ENCODE measurements at regions not wholly inside any gene's neighbourhood (a gene's known extent, or its start where the extent isn't known, plus 50 kb on each side); places are given as distances from the start of the nearest gene placed in this dataset.

- H3K27ac ChIP-seq (ENCODE audit: insufficient read depth, low read length): no peak overlapping the region
These were observed 231.0 kb upstream of the SMIM30 start for GRCh38 chr7:113349339-113349738.

More at GRCh38 chr7:113349339-113349738, 231.0 kb upstream of the SMIM30 start:
- H3K56ac ChIP-seq (ENCODE audit: extremely low read depth, insufficient read depth, low read length): no peak overlapping the region
- no peak overlapping the region for H2AK9ac ChIP-seq (replicated peaks; ENCODE audit: low read depth, low read length, poor library complexity)
- no peaks in the 10 kb centered on the region for H3K4me1 ChIP-seq (ENCODE audit: control insufficient read depth, insufficient read depth, low read length)
- H3K4ac ChIP-seq (ENCODE audit: low read depth, low read length): no peak overlapping the region
- no peaks in the 10 kb centered on the region for H4K20me1 ChIP-seq (ENCODE audit: insufficient read depth, low read length)
- dilution Hi-C loops (cut with HindIII; ENCODE audit: low sequenced_read_pairs, unreplicated experiment) (no loop called here), intact Hi-C loops (cut with micrococcal nuclease) (no loop called here), in situ Hi-C loops (cut with MboI; ENCODE audit: low sequenced_read_pairs) (no loop called here)
- H2BK20ac ChIP-seq (ENCODE audit: low read depth, low read length): no peak overlapping the region
- no peaks in the 10 kb centered on the region for H3K9me3 ChIP-seq (ENCODE audit: control insufficient read depth, insufficient read depth, low read length)
- H2BK15ac ChIP-seq (ENCODE audit: low read depth, low read length): no peak overlapping the region
- ChIA-PET CTCF (no interaction called here), POLR2A (ENCODE audit: unreplicated experiment) (no interaction called here)
- no peaks in the 10 kb centered on the region for H3K79me1 ChIP-seq (ENCODE audit: low read depth in 1 of 2, low read length in 2 of 2)
- no peak overlapping the region for H2BK120ac ChIP-seq (ENCODE audit: low read depth, low read length)
- no TSS peak for BruUV-seq (replicated peaks)
- ATAC-seq (ENCODE audit: low read depth): no peak
- H3K23ac ChIP-seq (ENCODE audit: low read depth, low read length): no peak overlapping the region
- no peak overlapping the region for H3K4me3 ChIP-seq (ENCODE audit: insufficient read depth, low read depth, low read length)
- H3K9me1 ChIP-seq (ENCODE audit: insufficient read depth, low read length): no peaks in the 10 kb centered on the region
- H4K91ac ChIP-seq (ENCODE audit: insufficient read depth, low read depth, low read length): no peak overlapping the region
- no peak overlapping the region for H2AFZ ChIP-seq (replicated peaks; ENCODE audit: low read length, poor library complexity)
- H4K5ac ChIP-seq (ENCODE audit: low read depth, low read length): no peak overlapping the region
- no peak overlapping the region for H2AK5ac ChIP-seq (ENCODE audit: low read depth, low read length)
- TF ChIP-seq ELK1 (IDR thresholded peaks at IDR 0.05; ENCODE audit: borderline replicate concordance, low read depth, low read length): no peak
- no CpG with 5 or more reads among the region's 4 CpGs for WGBS, 2 experiments (ENCODE audit: extremely low coverage in 2 of 2, insufficient read length in 1 of 2)
- H3K27me3 ChIP-seq (ENCODE audit: control insufficient read depth, insufficient read depth, low read length): no peaks in the 10 kb centered on the region
- no peak overlapping the region for H2BK5ac ChIP-seq (ENCODE audit: low read depth, low read length, poor library complexity, severe bottlenecking)
- H3K4me2 ChIP-seq (ENCODE audit: low read depth, low read length): no peak overlapping the region
- no peak overlapping the region for H3K9ac ChIP-seq (ENCODE audit: low read depth, low read length)
- H3K36me3 ChIP-seq (ENCODE audit: control insufficient read depth, insufficient read depth, low read length): no peaks in the 10 kb centered on the region
- DNase-seq: no peak
- H3K18ac ChIP-seq (ENCODE audit: low read depth, low read length): no peak overlapping the region
- H3K14ac ChIP-seq (replicated peaks; ENCODE audit: low read depth, low read length): no peak overlapping the region
- H4K8ac ChIP-seq (ENCODE audit: low read depth in 2 of 2, low read length in 2 of 2): no peak overlapping the region

Data from IMR-90 (cell line).